VCaP (cell line): ENCODE measurements at regions not wholly inside any gene's neighbourhood (a gene's known extent, or its start where the extent isn't known, plus 50 kb on each side); places are given as distances from the start of the nearest gene placed in this dataset.

ENCODE experiments used
- H3K27ac ChIP-seq: fragments of 450-650 bp; 2 replicates; pipeline ENCODE4 v1.5.1; 2017
- CTCF ChIP-seq: fragments of 450-650 bp; conservative IDR thresholded peaks from 2 replicates; pipeline ENCODE4 v1.5.1; 2017; ENCODE audit warnings: mild to moderate bottlenecking, moderate library complexity

GRCh38 chr18:11268741-11269233 lies 119.4 kb upstream of the PIEZO2 start:
- H3K27ac ChIP-seq: no peak overlapping the region
- TF ChIP-seq CTCF: no peak

GRCh38 chr18:11268153-11268552 lies 118.8 kb upstream of the PIEZO2 start:
- no peak for TF ChIP-seq CTCF
- no peak overlapping the region for H3K27ac ChIP-seq

GRCh38 chr18:11266781-11267480 lies 117.6 kb upstream of the PIEZO2 start:
- no peak overlapping the region for H3K27ac ChIP-seq
- TF ChIP-seq CTCF: no peak

GRCh38 chr18:11261486-11261885 lies 112.1 kb upstream of the PIEZO2 start:
- no peak overlapping the region for H3K27ac ChIP-seq
- TF ChIP-seq CTCF: no peak

GRCh38 chr18:11260961-11261461 lies 111.6 kb upstream of the PIEZO2 start:
- TF ChIP-seq CTCF: no peak
- no peak overlapping the region for H3K27ac ChIP-seq

DNA sequence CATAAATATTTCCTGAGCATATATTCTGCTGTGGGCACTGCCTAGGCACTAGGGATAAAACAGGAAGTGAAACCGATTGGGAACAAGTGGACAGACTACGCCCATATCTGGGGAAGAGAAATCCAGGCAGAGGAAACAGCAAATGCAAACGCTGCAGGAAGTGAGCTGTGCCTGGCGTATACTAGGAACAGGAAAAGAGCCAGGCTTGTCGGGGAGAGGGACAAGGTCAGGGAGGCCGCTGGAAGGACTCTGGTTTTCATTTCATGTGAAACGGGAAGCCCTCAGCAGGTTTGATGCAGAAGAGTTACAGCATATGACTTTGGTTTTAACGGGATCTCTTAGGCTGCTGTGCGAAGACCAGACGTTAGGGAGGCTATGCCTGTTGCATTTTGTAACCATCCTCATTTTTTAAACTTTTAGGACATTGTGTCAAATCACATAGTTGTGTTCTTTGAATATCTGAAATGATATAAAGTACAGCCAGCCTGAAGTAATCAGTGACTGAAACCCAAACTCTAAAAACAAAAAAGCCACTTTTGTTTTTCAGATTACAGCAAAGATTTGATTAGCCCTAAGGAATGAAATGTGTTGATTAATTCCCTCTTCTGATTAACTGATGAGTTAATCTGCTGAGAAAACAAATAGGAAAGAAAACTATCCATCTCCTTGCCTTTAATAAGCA lies 110.2 kb upstream of the PIEZO2 start:
- H3K27ac ChIP-seq: no peak overlapping the region
- no peak for TF ChIP-seq CTCF

DNA sequence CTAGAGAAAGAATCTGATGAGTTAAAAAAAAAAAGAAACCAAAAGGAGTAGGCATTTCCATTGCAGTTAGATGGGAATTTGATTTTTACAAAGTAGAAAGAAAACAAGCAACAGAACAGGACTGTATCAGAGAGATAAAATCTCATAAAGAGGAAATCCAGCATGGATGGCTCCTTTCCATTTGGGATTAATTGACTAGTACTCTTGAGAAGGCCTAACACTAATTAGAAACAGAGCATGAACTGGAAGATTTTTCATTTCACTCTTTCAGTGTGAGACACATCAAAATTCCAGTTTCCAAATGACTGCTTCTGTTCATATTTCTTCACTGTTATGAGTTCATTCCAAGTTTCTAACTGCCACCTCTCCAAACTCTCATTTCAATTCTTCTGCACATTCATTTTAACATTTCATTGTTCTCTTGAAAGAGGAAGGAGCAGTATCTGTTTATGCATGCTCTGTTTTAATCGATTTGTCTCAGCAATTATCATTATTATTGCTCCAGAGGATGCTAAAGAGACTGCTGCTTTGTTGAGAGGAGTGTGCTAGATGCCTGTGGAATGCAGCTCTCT lies 108.8 kb upstream of the PIEZO2 start:
- no peak for TF ChIP-seq CTCF
- H3K27ac ChIP-seq: no peak overlapping the region
